Stimulated activated CD4-positive, alpha-beta T cell treated with anti-CD3 and anti-CD28 coated beads, Interleukin-4, amount 100 ng/mL, for 1 hour (primary cell): ENCODE measurements at regions not wholly inside any gene's neighbourhood (a gene's known extent, or its start where the extent isn't known, plus 50 kb on each side); places are given as distances from the start of the nearest gene placed in this dataset.

Experiments
- DNase-seq: peaks from one replicate; pipeline ENCODE4 v3.0.0-alpha.2; 2020

DNA sequence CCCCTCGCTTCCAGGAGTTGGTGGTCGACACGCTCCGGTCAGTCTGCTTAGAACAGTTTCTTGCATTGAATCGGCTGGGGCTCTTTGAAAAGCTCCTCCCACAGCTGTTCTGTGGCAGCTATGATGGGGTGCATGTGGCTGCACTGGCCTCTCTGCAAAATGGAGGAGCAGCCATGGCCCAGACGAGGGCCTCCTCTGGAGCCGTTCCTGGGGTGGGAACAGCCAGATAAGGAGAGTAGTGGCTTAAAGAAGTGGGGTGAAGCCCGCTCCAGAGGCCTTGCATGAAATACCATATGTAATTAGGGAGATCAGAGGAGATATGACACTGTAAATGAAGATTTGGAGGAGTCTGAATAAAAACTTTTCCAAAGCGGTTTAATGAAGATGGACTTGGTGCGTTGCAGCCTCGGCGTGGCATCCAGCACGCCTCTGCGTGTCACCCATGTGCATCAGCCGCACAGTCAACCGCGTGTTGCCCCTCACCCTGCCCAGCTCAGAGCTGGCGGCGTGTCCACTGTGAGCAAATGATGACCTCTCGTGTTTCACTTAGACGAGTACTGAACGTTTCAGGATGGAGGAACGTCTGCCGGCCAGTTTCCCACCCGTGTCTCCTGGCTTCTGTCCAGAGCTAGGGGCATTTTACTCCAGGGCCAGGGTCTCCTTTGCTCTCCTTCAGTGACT, 199.2 kb downstream of the TEX29 start:
- DNase-seq = no peak

DNA sequence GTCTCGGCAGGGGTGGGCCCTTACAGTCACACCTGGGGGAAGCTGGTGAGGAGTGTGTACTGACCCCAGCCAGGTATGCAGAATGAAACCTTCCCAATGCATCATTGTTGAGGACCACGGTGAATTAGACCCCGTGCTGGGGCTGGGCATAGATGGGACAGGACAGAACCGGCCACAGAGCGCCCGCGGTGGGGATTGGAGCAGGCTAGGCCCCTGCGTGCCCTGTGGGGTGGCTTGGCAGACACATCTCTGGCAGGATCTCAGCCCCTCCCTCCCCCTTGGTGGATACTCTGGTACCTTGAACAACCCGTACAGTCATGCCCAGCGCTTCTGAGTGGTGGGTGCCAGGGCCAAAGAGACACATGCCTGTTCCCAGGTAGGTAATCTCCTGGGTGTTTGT, 200.6 kb downstream of the TEX29 start:
- no peak for DNase-seq

DNA sequence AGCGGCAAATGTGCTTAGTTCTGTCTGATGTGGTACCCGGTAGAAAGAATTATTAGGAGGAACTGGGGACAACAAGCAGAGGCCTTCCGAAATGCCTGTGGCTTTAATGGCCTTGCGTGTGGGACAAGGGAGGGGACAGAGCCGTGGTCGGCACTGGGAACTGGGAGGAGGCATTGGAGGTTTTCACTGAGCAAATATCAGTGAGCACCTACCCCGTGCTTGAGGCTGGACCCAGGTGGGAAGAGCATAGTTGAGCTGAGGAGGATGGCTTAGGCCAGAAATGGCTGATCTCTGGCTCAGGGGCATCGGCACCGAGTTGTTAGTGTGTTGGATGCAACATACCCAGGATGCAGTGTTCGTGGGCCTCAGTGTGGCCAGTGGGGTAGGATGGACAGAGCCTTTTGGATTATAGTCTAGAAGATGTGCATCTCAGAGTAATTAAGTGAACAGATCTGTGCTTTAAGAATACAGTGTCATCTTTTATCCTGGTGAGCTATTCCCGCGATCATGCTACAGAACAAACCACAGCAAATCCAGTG, 201.3 kb downstream of the TEX29 start:
- DNase-seq = no peak

DNA sequence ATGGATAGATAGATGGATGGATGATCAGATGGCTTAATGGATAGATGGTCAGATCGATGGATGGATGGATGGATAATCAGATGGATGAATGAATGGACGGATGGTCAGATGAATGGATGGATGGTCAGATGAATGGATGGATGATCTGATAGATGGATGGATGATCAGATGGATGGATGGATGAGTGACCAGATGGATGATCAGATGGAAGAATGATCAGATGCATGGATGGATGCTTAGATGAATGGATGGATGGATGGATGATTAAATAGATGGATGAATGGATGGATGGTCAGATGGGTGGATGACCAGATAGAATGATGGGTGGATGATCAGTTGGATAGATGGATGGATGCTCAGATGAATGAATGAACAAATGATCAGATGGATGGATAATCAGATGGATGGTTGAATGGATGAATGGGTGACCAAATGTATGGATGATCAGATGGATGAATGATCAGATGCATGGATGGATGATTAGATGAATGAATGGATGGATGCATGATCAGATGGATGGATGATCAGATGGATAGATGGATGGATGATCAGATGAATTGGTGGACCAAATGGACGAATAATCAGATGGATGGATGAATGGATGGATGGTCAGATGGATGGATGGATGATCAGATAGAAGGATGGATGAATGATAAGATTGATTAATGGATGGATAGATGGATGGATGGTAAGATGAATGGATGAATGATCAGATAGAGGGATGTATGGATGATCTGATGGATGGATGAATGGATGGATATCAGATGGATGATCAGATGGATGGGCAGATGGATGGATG, 205.1 kb downstream of the TEX29 start:
- DNase-seq = no peak

DNA sequence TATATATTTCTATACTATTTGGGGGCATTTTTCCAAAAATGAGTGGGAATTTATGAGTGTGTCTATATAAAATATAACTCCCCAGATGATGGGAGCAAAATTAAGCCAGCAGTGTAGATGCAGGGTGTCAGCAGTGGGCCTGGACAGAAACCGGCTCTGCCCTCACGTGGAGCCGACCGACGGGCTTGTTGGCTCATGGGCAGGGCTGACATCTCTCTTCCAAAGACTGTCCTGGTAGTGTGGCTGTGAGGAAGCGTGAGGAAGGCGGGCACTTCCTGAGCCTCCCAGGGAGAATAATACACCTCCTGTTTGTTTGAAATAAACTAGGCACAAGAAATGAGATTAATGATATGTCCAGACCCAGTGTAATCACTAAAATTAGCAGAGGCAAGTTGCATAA, 206.5 kb downstream of the TEX29 start:
- DNase-seq = no peak

DNA sequence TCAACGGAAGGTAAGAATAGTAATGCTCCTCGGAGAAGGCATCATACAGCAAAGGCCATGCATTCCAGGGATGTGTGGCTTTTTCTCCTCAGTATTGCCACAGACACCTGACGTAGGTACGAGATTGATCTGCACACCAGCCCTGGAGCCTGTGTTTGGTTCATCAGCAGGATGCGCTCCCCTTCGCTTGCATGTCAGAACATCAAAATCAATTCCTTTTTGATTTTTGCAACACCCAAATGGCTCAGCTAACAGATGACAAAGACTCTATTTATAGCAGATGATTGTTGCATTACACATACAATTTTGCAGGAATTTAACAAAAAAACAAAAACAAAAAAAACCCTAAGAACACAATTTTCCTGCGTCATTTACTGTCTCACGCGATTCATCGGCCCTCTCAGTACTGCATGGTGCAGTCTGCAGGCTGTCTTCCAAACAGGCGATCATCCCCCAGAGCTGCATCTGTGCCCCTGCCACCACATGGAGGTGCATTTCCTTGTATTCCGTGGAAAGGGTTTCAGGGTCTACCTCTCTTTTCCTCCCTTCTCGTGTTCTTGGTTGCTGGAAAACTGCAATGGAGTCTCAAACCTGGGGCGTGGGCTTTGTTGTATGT, 207.3 kb downstream of the TEX29 start:
- no peak for DNase-seq

DNA sequence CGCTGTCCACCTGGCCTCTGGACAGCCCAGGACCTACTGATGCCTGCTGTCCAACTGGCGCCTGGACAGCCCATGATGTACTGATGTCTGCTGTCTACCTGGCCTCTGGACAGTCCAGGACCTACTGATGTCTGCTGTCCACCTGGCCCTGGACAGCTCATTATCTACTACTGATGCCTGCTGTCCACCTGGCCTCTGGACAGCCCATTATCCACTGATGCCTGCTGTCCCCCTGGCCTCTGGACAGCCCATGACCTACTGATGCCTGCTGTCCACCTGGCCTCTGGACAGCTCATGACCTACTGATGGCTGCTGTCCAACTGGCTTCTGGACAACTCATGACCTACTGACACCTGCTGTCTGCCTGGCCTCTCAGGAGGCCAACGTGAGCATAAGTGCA, 208.1 kb downstream of the TEX29 start:
- no peak for DNase-seq

DNA sequence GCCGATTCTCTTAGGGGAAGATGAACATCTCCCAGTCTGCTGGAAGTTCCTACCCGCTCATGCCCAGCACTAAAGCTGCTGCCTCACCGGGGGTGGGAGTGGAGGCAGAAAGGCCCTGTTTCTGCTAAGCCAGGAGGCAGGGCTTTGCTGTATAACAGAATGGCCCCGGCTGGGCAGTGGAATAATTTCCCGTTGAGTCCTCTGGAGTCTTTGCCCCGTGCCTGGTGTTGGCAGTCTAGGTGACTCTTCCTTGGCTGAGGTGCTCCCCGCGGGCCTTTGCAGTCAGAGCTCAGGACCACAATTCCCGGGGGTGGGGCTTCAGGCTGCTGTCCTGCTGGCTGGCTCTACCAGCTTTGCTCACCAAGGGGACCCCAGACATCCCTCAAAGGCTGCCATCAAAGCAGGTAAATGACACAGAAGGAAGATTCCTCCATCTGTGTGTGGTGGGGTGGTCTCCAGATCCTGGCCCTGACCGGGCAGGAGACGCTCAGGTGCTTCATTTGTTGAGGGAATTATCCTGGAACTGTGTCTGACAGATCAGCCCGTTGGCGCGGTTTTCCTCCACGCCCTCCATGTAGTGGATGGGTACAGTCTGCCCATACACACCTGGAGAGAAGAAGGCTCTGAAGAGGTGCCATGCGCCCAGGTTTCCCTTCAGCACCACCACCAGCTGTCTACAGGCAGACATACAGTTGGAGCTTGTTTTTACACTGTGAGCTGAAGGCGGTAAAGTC, 209.9 kb downstream of the TEX29 start:
- DNase-seq = no peak

DNA sequence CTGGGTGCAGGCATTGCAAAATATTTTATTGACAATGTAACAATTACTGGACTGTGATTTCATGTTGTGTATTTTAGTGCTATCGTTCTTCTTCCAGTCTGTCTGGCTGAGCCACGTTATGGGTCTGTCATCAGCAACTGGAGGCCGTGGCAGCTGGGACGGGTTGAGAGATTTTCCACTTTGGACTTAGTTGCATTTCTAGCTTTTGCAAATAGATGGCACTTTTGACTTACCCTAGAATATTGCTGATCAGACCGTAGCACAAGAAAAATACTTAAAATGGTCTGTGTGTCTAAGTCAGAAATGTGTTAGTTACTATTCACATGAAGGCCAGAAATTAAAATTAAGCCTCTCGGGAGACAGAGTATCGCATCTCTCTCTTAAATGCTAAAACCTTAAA, 211.1 kb downstream of the TEX29 start:
- no peak for DNase-seq

DNA sequence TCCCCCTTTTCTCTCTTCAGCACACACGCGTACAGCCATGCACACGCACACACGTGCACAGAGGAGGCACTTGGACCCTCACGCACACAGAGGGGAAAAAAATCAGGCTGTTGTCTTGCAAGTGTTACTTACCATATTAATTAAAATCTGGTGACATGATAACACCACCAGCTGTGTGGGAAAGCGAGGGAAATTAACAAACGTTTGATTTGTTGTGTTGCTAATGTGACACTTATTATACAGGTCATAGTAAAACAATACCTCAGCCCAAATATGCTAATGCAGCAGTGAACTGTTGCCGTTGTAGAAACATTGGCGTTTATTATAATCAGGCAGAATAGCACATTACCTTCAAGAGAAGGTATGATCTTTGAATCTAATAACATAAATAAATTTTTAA, 211.7 kb downstream of the TEX29 start:
- no peak for DNase-seq

DNA sequence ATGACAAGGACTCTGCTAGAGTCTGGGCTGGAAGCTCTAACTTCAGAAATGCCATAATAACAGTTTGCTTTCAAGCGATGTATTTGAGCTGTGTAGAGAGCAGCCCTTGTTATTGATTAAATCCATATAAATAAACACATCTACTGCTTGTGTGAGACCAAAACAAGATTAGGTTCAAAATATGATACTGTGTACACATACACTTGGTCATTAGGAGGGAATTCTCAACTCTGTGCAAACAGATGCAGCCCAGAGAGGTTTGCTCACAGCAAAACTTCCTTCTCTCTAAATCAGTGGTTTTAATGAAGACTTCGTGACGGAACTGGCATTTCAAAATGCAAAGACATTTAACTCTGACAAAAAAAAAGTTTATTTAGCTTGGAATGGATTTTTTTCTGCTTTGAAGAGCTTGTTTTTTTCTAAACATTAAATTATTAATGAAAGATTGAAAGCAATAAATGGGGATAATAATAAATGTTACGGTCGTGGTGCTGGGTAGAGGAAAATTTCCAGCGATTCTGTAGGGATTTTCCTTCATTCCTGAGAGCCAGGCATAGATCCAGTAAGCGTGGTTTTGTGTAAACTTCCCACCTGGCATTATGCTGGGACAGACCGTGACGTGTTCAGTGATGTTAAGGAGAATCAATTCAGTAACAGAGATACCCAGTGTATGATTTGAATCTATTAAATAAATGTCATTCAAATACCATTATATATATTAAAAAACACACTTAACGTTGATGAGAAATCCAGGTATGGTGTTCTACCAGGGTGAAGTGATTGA, 213.7 kb downstream of the TEX29 start:
- DNase-seq = no peak

DNA sequence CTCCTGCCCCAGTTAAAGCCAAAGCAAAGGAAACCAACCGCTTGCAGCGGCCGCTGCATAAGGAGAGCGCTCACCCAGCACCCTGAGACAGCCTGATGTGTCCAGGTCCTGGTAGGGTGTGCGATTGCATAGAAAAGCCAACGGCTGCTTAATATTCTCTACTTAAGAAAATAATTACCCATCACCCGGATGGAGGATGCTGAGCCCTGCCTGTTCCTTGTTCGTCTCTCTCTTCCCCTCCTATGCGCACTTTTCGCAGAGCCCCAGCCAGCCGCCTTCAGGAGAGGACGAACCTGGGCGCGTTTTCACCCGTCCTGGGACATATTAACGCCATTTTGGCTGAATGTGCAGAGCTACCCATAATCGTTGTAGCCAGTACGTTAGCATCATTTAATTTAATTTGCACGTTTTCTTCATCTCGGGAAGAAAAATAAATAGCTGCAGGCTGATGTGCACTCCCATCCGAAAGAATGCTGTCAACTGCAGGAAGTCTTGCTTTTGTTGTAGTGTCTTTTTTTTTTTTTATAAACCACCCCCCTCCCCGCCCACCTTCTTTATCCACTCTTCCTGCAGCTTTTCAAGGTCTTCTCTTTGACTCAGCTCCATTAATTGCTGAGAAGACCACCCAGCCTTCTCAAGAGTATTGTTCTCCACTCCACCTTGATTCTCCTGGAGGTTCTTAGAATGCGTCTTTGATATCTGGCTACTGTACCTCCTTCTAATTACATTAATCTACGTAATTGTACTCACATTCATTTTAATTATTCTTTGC, 214.5 kb downstream of the TEX29 start:
- no peak for DNase-seq

DNA sequence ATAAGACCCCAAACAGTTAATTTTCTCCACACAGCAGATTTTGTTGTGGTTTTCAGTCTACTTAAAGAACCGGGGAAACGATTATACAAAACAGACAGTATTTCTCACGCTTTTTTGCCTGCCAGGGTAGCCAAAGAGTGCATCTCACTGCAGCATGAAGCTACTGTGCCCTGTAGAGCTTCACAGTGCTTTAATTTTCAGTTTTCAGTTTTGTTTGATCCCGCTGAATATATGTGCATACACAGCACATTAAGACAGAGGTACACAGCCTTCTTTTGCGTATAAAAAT, 215.0 kb downstream of the TEX29 start:
- DNase-seq = no peak

DNA sequence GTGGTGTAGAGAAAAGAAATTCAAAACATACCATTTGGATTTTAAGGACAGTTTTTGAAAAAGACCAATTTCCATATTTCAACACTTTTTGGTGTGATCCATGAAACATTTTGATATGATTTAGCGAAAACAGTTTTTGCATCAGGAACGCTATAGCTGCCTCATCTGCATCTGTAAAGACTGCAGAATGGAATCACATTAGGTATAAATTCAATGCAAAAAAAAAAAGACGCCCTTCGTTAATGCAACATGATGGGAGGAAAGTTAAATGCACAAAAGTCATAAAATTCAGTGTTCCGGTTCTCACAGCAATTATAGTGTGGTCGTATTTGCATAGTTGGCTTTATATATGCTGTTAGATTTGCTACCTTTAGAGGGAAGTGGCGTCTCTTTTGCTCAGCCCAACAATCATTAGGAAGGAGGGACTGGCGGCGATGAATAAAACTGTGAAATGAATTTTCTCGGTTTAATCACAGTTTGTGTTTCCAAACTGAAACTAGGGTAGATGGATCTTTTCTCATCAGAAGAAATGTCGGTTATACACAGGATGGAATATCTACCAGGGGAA, 215.7 kb downstream of the TEX29 start:
- no peak for DNase-seq

DNA sequence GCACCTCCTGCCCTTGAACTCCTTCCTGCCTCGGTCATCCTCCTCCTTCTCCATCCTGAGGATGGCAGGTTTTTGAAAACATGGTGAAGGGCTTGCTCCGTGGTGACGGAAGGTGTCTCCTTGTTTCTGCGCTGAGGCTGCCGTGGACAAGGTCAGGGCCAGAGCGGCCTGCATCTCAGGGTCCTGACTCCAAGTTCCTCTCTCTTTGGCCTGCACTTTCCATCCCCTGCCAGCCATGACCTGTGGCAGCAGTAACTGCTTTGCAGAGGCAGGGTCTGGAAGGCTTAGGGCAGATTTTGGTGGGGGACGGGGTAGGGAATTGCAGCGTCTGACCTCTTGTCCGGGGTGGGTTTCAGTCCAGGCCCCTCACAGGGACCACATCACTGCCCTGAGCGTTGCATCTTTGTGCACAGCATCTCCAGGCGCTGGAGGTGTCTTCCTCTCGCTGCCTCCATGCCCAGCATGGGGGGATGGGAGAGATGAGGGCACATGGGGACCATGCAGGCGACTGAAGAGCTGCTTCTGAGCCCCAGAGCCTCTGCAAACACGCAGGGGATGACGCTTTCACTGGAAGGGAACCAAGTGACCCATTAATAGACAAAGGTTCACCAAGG, 216.8 kb downstream of the TEX29 start:
- no peak for DNase-seq

DNA sequence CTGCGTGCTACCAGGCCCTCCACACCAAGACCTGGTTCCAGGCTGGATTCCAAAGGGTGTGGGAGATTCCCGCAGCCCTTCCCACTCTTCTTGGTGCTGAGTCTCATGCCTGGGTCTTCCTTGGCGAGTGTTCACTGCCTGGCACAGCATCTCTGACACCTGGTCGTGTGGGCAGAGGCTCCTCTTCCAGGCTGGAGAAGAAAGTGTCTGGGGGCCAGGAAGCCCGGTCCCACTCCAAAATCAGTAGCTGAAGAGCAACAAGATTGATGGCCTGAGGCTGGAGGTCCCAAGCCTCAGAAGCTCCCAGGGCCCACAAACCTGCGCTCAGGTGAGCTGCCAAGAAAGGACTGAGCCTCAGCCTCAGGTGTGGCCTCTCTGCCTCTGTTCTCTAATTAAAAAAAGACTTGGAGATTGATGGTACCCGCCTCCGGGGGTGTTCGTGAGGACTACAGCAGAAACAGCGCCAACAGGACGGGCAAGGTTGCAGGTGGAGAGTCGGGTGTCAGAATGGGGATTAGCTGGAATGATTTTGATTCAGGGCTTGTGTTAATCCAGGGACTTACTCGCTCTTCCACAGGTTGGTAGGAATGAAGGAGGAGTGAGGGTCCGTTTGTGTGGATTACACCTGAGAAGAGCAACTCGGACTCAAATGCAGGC, 217.5 kb downstream of the TEX29 start:
- no peak for DNase-seq

DNA sequence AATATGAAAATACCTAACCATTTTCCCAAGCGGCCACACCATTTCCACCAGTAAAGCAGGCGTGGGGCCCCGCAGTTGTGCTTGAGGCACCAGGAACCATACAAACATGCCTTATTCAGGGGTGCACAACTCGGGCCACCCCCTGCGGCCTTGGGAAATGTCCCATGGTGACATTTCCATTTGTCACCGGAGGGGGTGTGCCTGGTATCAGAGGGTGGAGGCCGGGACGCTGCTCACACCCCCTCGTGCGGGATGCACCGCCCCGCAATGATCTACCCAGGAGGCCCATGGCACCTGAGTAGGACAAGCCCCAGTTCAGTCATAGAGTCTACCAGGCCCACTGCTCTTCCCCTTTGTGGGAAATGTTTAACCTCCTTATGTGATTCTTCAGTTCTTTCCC, 218.8 kb downstream of the TEX29 start:
- DNase-seq = no peak

DNA sequence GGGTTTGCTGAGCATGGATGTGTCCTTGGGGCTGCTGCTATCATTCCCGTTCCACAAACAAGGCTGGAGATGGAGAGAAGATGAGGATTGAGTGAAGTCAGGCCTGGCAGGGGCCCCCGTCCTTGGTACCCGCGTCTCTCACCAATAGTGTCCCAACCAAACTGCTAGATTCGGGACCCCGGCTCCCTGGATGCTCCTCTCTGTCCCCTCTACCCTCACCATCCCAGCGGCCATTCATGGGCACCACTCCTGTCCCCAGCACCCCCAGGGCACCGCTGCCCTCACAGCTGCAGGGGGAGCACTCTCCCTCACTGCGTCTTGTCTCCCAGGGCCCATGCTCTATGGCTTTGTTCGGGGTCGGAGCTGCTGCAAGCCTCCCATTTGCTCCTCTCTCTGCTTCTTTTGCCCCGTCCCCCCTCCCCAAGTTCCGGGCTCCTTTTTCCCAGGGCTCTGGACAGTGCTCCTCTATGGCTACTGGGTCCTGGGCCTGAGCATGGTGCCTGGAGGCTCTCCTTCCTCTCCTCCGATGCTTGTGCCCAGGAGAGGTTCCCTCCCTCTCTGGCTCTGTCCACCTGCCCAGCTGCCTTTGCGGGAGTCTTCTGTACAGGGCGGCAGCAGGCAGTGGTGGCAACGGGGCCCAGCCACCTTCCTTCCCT, 219.5 kb downstream of the TEX29 start:
- DNase-seq = no peak

DNA sequence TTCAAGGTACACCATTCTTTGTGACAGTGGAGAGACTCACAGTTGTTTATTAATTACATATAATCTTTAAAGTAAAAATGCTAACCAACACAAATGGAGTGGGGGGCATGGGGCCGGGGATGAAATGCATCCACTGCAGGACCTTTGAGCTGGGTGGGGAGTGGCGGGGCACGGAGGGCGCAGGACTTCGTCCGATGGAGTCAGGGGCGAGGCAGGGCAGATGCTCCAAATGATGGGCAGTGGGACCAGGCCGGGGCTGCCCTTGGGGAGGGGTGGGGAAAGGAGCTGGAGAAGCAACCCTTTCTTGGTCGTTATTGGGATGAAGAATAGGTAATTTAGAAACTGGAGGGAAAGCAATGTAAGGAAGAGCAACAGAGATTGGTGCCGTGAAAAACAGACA, 220.0 kb downstream of the TEX29 start:
- DNase-seq = no peak

DNA sequence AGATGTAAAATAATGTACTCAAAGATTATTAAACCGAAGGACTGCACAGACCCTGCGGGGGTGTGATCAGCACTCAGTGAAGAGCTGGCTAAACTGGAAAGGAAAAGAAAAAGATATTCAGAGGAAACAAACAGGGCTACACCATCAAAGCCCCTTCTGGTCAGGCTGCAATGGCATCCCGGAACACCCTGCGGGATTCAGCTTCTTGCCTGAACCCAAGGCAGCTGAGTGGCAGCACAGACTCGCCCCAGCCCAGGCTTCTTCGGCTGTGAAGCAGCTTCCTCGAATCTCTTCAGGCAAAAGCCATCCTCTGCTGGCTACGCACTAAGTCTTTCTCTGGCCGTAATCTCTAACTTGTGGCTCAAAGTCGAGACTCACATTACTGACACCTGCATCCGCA, 220.9 kb downstream of the TEX29 start:
- no peak for DNase-seq
